Activated naive CD4-positive, alpha-beta T cell treated with anti-CD3 and anti-CD28 coated beads, Interleukin-2, amount 50 U/mL, for 72 hours (primary cell): ENCODE measurements at regions not wholly inside any gene's neighbourhood (a gene's known extent, or its start where the extent isn't known, plus 50 kb on each side); places are given as distances from the start of the nearest gene placed in this dataset.
A peak's percentile ranks its signal among the peaks of the same experiment; 100 is the strongest.
"Not testable (repeated sequence)": the region's sequence is repeated elsewhere in the genome, so short reads cannot be mapped to it uniquely, and the experiment has no call there.

Experiments used
- ATAC-seq, 2 donors: fragments of 150-1000 bp; cut with Tn5 transposase; 2 replicates each; pipeline ENCODE4 v1.10.0; 2021; ENCODE audit warnings: mild to moderate bottlenecking in 2 of 2, moderate library complexity in 2 of 2
- DNase-seq, 2 donors: peaks; one replicate each; pipeline ENCODE4 v3.0.0; 2021 to 2022; ENCODE audit warnings: low spot score in 2 of 2
- H3K27ac Mint-ChIP-seq, 2 donors: one replicate each; pipeline ENCODE4 v1.8.0; 2022; ENCODE audit warnings: mild to moderate bottlenecking in 2 of 2, mixed read lengths in 2 of 2
- H3K36me3 Mint-ChIP-seq, 2 donors: one replicate each; pipeline ENCODE4 v1.8.0; 2022; ENCODE audit warnings: mixed read lengths in 2 of 2
- H3K9me3 Mint-ChIP-seq, 2 donors: one replicate each; pipeline ENCODE4 v1.8.0; 2022; ENCODE audit warnings: mixed read lengths in 2 of 2

- Mint-ChIP-seq H3K9me3 (no peaks in the 10 kb centered on the region), H3K27ac (no peak overlapping the region), H3K36me3 (no peaks in the 10 kb centered on the region)
- no peak for DNase-seq
- ATAC-seq, result no peak
These were observed 220.8 kb downstream of the TFCP2L1 start for GRCh38 chr2:121064186-121064585.

- no peaks in the 10 kb centered on the region for H3K9me3 Mint-ChIP-seq
- H3K36me3 Mint-ChIP-seq, result no peaks in the 10 kb centered on the region
- no peak for ATAC-seq
These were observed 219.8 kb downstream of the TFCP2L1 start for GRCh38 chr2:121065239-121065638.

GRCh38 chr2:121066526-121066925, 218.5 kb downstream of the TFCP2L1 start:
- Mint-ChIP-seq H3K27ac (no peak overlapping the region), H3K36me3 (no peaks in the 10 kb centered on the region), H3K9me3 (no peaks in the 10 kb centered on the region)
- ATAC-seq, result no peak
- no peak for DNase-seq

More at GRCh38 chr2:121065239-121065638, 219.8 kb downstream of the TFCP2L1 start:
- no peak overlapping the region for H3K27ac Mint-ChIP-seq
- DNase-seq, result no peak

- Mint-ChIP-seq H3K36me3 (no peaks in the 10 kb centered on the region), H3K9me3 (no peaks in the 10 kb centered on the region), H3K27ac (no peak overlapping the region)
- ATAC-seq, result no peak
- DNase-seq, result no peak
These were observed 216.2 kb downstream of the TFCP2L1 start for GRCh38 chr2:121068851-121069250.

GRCh38 chr2:121069434-121069969, 215.5 kb downstream of the TFCP2L1 start:
- no peak overlapping the region for H3K27ac Mint-ChIP-seq
- no peak for ATAC-seq
- H3K9me3 Mint-ChIP-seq, result no peaks in the 10 kb centered on the region
- no peaks in the 10 kb centered on the region for H3K36me3 Mint-ChIP-seq
- DNase-seq, result no peak

- not testable (repeated sequence) for H3K36me3 Mint-ChIP-seq, H3K9me3 Mint-ChIP-seq, ATAC-seq, H3K27ac Mint-ChIP-seq, DNase-seq
These were observed 214.9 kb downstream of the TFCP2L1 start for GRCh38 chr2:121070061-121070460.

GRCh38 chr2:121071034-121071504, 213.9 kb downstream of the TFCP2L1 start:
- Mint-ChIP-seq H3K36me3 (no peaks in the 10 kb centered on the region), H3K9me3 (no peaks in the 10 kb centered on the region), H3K27ac (no peak overlapping the region)
- peak in 1 of 2 donors; percentile 78 for DNase-seq
- ATAC-seq, result peak; percentile 27 to 36

GRCh38 chr2:121072784-121073183, 212.2 kb downstream of the TFCP2L1 start:
- no peak for DNase-seq
- no peak overlapping the region for H3K27ac Mint-ChIP-seq
- ATAC-seq, result no peak
- H3K9me3 Mint-ChIP-seq, result no peaks in the 10 kb centered on the region
- H3K36me3 Mint-ChIP-seq, result no peaks in the 10 kb centered on the region

- H3K27ac Mint-ChIP-seq, result no peak overlapping the region
- ATAC-seq (no peak), DNase-seq (no peak)
- H3K36me3 Mint-ChIP-seq, result no peaks in the 10 kb centered on the region
- H3K9me3 Mint-ChIP-seq, result no peaks in the 10 kb centered on the region
These were observed 211.4 kb downstream of the TFCP2L1 start for GRCh38 chr2:121073320-121074210.

- peak in 1 of 2 donors; percentile 49 for ATAC-seq
- Mint-ChIP-seq H3K36me3 (no peaks in the 10 kb centered on the region), H3K27ac (peak overlapping the region in 1 of 2 donors; percentile 72), H3K9me3 (no peaks in the 10 kb centered on the region)
- DNase-seq, result no peak
These were observed 210.6 kb downstream of the TFCP2L1 start for GRCh38 chr2:121074293-121074932.

- Mint-ChIP-seq H3K27ac (no peak overlapping the region), H3K36me3 (no peaks in the 10 kb centered on the region), H3K9me3 (no peaks in the 10 kb centered on the region)
- ATAC-seq, result peak; percentile 34 to 76
- DNase-seq, result peak in 1 of 2 donors; percentile 57
These were observed 209.9 kb downstream of the TFCP2L1 start for GRCh38 chr2:121075006-121075551.

- no peak for DNase-seq
- Mint-ChIP-seq H3K27ac (no peak overlapping the region), H3K36me3 (no peaks in the 10 kb centered on the region), H3K9me3 (no peaks in the 10 kb centered on the region)
- no peak for ATAC-seq
These were observed 209.1 kb downstream of the TFCP2L1 start for GRCh38 chr2:121075641-121076497.

- DNase-seq (no peak), ATAC-seq (no peak)
- Mint-ChIP-seq H3K9me3 (no peaks in the 10 kb centered on the region), H3K27ac (no peak overlapping the region), H3K36me3 (no peaks in the 10 kb centered on the region)
These were observed 208.5 kb downstream of the TFCP2L1 start for GRCh38 chr2:121076498-121076820.

- H3K9me3 Mint-ChIP-seq, result no peaks in the 10 kb centered on the region
- H3K36me3 Mint-ChIP-seq, result no peaks in the 10 kb centered on the region
- H3K27ac Mint-ChIP-seq, result no peak overlapping the region
- ATAC-seq (peak; percentile 46 to 63), DNase-seq (peak; percentile 64 to 86)
These were observed 208.0 kb downstream of the TFCP2L1 start for GRCh38 chr2:121076885-121077549.

- ATAC-seq (no peak), DNase-seq (no peak)
- H3K36me3 Mint-ChIP-seq, result no peaks in the 10 kb centered on the region
- H3K9me3 Mint-ChIP-seq, result no peaks in the 10 kb centered on the region
- H3K27ac Mint-ChIP-seq, result no peak overlapping the region
These were observed 206.1 kb downstream of the TFCP2L1 start for GRCh38 chr2:121078899-121079298.
